HG03103 (cell line): ENCODE measurements at regions not wholly inside any gene's neighbourhood (a gene's known extent, or its start where the extent isn't known, plus 50 kb on each side); places are given as distances from the start of the nearest gene placed in this dataset.

Experiments used
- ATAC-seq: cut with Tn5 transposase; IDR thresholded peaks from one replicate; pipeline ENCODE4 v1.9.1; 2021; ENCODE audit warnings: low read depth; ENCODE audit not compliant: unreplicated experiment

GRCh38 chr6:91633374-91634111, 1046.7 kb upstream of the MAP3K7 start:
- no peak for ATAC-seq

GRCh38 chr6:91632308-91632707, 1045.4 kb upstream of the MAP3K7 start:
- ATAC-seq: no peak

- ATAC-seq: no peak
Measured at GRCh38 chr6:91631227-91631626, 1044.4 kb upstream of the MAP3K7 start.

- no peak for ATAC-seq
Measured at GRCh38 chr6:91626911-91627310, 1040.0 kb upstream of the MAP3K7 start.

GRCh38 chr6:91613481-91613880, 1026.6 kb upstream of the MAP3K7 start:
- ATAC-seq: no peak

GRCh38 chr6:91611190-91611589, 1024.3 kb upstream of the MAP3K7 start:
- no peak for ATAC-seq

GRCh38 chr6:91608428-91608827, 1021.6 kb upstream of the MAP3K7 start:
- no peak for ATAC-seq

GRCh38 chr6:91606148-91606901, 1019.5 kb upstream of the MAP3K7 start:
- ATAC-seq: no peak

GRCh38 chr6:91600561-91600960, 1013.7 kb upstream of the MAP3K7 start:
- no peak for ATAC-seq

GRCh38 chr6:91590191-91590590, 1003.3 kb upstream of the MAP3K7 start:
- ATAC-seq: no peak

GRCh38 chr6:91580635-91581034, 993.8 kb upstream of the MAP3K7 start:
- no peak for ATAC-seq

- ATAC-seq: no peak
Measured at GRCh38 chr6:91575032-91575431, 988.2 kb upstream of the MAP3K7 start.

GRCh38 chr6:91573826-91574416, 987.0 kb upstream of the MAP3K7 start:
- ATAC-seq: no peak

GRCh38 chr6:91572878-91573277, 986.0 kb upstream of the MAP3K7 start:
- no peak for ATAC-seq

- ATAC-seq: no peak
Measured at GRCh38 chr6:91569071-91569470, 982.2 kb upstream of the MAP3K7 start.

- ATAC-seq: no peak
Measured at GRCh38 chr6:91566467-91566866, 979.6 kb upstream of the MAP3K7 start.

- no peak for ATAC-seq
Measured at GRCh38 chr6:91565207-91565606, 978.3 kb upstream of the MAP3K7 start.

GRCh38 chr6:91562955-91563354, 976.1 kb upstream of the MAP3K7 start:
- no peak for ATAC-seq

- no peak for ATAC-seq
Measured at GRCh38 chr6:91560409-91560808, 973.5 kb upstream of the MAP3K7 start.

- no peak for ATAC-seq
Measured at GRCh38 chr6:91540902-91541301, 954.0 kb upstream of the MAP3K7 start.

GRCh38 chr6:91539456-91539855, 952.6 kb upstream of the MAP3K7 start:
- ATAC-seq: no peak

- no peak for ATAC-seq
Measured at GRCh38 chr6:91538622-91539021, 951.8 kb upstream of the MAP3K7 start.
